H1 (cell line): ENCODE measurements at regions not wholly inside any gene's neighbourhood (a gene's known extent, or its start where the extent isn't known, plus 50 kb on each side); places are given as distances from the start of the nearest gene placed in this dataset.

Experiments used
- CBX5 ChIP-seq: fragments of 300-800, 300-1000 bp; sonication (generic); IDR thresholded peaks from 2 replicates; pipeline ENCODE4 v1.7.1; 2016; ENCODE audit warnings: antibody characterized with exemption, low read length, low read depth
- CHD7 ChIP-seq: fragments of 300-600 bp; sonication (generic); IDR thresholded peaks from 2 replicates; pipeline ENCODE4 v1.7.1; 2012; ENCODE audit warnings: low read length, moderate library complexity, mild to moderate bottlenecking, inconsistent platforms; ENCODE audit not compliant: insufficient replicate concordance
- MAFK ChIP-seq: IDR thresholded peaks from 2 replicates; pipeline ENCODE4 v1.6.1; 2012; ENCODE audit warnings: low read depth, mild to moderate bottlenecking, improper control_type of control experiment, low read length
- PHF8 ChIP-seq: fragments of 200-600 bp; sonication (generic); conservative IDR thresholded peaks from 2 replicates; pipeline ENCODE4 v1.7.1; 2012; ENCODE audit warnings: low read depth, mild to moderate bottlenecking, inconsistent platforms, low read length, moderate library complexity
- POLR2AphosphoS5 ChIP-seq: IDR thresholded peaks from 2 replicates; pipeline ENCODE4 v1.6.1; 2011; ENCODE audit warnings: low read depth, low read length
- SIN3A ChIP-seq, 2 experiments: IDR thresholded peaks in 1 of 2; conservative IDR thresholded peaks in 1 of 2; 2 replicates each; pipeline ENCODE4 v1.6.1; 2011 to 2012; ENCODE audit warnings: low read length in 2 of 2, improper control_type of control experiment in 1 of 2, low read depth in 1 of 2, mild to moderate bottlenecking in 1 of 2
- SP2 ChIP-seq: IDR thresholded peaks from 2 replicates; pipeline ENCODE4 v1.6.1; 2012; ENCODE audit warnings: mild to moderate bottlenecking, low read length, inconsistent platforms
- TBP ChIP-seq: IDR thresholded peaks from 2 replicates; pipeline ENCODE4 v1.6.1; 2011; ENCODE audit warnings: low read depth, low read length, improper control_type of control experiment
- YY1 ChIP-seq: IDR thresholded peaks from 2 replicates; pipeline ENCODE4 v1.6.1; 2011; ENCODE audit warnings: low read depth, mild to moderate bottlenecking, low read length

GRCh38 chr3:10760199-10760598 is 55.8 kb upstream of the SLC6A11 start (continued):
- TF ChIP-seq CHD7 (no peak), TBP (no peak), PHF8 (no peak), POLR2AphosphoS5 (no peak), SP2 (no peak), CBX5 (no peak), YY1 (no peak), MAFK (no peak), SIN3A (conservative IDR thresholded peaks at IDR 0.05 in 1 of 2, IDR thresholded peaks at IDR 0.05 in 1 of 2; ENCODE audit: low read depth in 1 of 2, low read length in 2 of 2) (no peak)
- TF ChIP-seq, all 59 proteins: peak for 0
